T-helper 17 cell (primary cell): ENCODE measurements at regions not wholly inside any gene's neighbourhood (a gene's known extent, or its start where the extent isn't known, plus 50 kb on each side); places are given as distances from the start of the nearest gene placed in this dataset.
"Not testable (repeated sequence)": the region's sequence is repeated elsewhere in the genome, so short reads cannot be mapped to it uniquely, and the experiment has no call there.

Source experiments
- ATAC-seq: fragments of 150-1000 bp; cut with Tn5 transposase; 2 replicates; pipeline ENCODE4 v1.10.0; 2021; ENCODE audit warnings: mild to moderate bottlenecking, moderate library complexity
- DNase-seq, 3 donors: peaks; one replicate each; pipeline versions ENCODE4 v3.0.0 to v3.0.0-alpha.2; 2020 to 2021
- H3K9me3 ChIP-seq: one replicate; pipeline ENCODE4 v1.7.0; 2013; ENCODE audit warnings: low read length, mild to moderate bottlenecking; ENCODE audit not compliant: control insufficient read depth, poor library complexity, severe bottlenecking
- H3K27ac Mint-ChIP-seq: one replicate; pipeline ENCODE4 v1.8.0; 2022; ENCODE audit warnings: mild to moderate bottlenecking, moderate library complexity, mixed read lengths
- H3K27me3 Mint-ChIP-seq: one replicate; pipeline ENCODE4 v1.8.0; 2022; ENCODE audit warnings: mixed read lengths
- H3K36me3 Mint-ChIP-seq: one replicate; pipeline ENCODE4 v1.8.0; 2022; ENCODE audit warnings: low read depth, mixed read lengths
- H3K4me1 Mint-ChIP-seq: one replicate; pipeline ENCODE4 v1.8.0; 2022; ENCODE audit warnings: mild to moderate bottlenecking, mixed read lengths
- H3K4me3 Mint-ChIP-seq: one replicate; pipeline ENCODE4 v1.8.0; 2022; ENCODE audit warnings: mild to moderate bottlenecking, moderate library complexity, mixed read lengths

DNA sequence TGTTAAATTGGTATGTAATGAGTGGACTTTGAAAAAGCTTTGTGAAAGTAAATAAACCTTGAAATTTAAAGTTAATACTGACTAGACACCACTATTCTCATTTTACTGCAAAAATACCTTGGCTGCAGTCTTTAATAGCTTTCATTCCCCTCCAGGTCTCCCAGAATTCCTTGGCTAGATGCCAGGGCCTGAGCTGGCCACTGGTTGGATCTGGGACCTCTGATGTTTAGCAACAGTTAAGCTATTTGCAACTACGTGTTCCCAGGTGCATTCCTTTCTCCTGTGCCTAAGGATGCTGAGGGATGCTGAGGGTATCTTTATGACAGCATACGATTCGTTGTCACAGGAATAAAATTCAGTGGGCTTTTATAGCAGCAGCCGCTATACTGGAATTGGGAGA is 938.7 kb downstream of the TTLL7 start:
- H3K36me3 Mint-ChIP-seq, result no peaks in the 10 kb centered on the region
- H3K9me3 ChIP-seq, result no peaks in the 10 kb centered on the region
- no peak for ATAC-seq
- no peak for DNase-seq
- H3K4me3 Mint-ChIP-seq, result no peak overlapping the region
- H3K4me1 Mint-ChIP-seq, result peaks cover 11% of the 10 kb centered on the region
- no peaks in the 10 kb centered on the region for H3K27me3 Mint-ChIP-seq
- no peak overlapping the region for H3K27ac Mint-ChIP-seq

DNA sequence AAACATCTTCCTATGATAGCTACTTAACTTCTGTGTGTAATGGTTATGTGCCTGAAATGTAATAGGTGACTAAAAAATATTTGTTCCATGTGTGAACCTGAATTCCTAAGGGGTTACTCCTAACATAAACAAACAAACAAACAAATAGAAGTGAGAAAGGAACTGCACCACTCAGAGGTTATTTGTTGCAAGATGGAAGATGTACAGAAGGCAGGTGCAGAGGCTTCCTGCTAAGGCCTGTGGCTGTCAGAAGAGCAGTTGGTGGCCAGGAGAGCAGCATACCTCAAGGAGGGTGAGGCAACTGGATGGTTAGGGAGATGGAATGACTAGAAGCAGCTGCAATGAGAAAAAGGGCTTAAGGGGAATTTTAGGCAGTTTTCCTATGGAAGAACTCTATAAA is 940.6 kb downstream of the TTLL7 start:
- no peak for DNase-seq
- Mint-ChIP-seq H3K4me3 (no peak overlapping the region), H3K36me3 (no peaks in the 10 kb centered on the region), H3K27ac (no peak overlapping the region), H3K27me3 (no peaks in the 10 kb centered on the region), H3K4me1 (peaks cover 2% of the 10 kb centered on the region)
- no peak for ATAC-seq
- H3K9me3 ChIP-seq, result no peaks in the 10 kb centered on the region

DNA sequence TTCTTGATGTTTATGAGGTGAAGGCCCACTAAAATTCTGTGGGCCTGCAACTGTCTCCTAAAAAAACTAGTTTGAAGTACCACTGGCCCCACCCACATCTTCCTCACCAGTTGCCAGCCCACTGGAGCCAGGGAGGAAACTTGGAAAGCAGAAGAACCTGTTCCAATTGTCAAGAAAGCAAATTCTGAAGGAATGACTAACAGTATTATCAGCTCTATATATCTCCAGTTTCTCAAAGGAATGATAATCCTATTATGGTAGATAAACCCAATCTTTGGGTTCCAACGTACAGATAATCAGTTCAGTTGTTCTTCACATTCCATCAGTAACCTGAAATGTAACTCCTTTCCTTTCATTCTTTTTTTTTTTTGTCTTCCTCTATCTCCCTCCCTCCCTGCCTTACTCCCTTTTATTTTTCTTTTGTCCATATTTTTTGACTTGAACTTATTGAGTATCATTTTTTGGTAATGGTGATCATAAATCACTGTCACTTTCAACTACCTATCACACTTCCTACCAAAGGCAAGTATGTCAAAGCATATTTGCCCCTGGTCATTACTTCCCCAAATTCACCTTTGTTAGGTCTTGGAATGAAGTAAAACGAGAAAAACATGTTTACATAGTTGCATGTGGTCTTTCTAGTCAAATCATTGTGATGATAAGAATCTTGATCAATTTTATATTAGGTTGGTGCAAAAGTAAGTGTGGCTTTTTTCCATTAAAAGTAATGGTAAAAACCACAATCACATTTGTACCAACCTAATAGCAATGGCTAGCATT is 943.4 kb downstream of the TTLL7 start:
- no peaks in the 10 kb centered on the region for H3K9me3 ChIP-seq
- H3K4me1 Mint-ChIP-seq, result no peaks in the 10 kb centered on the region
- H3K27ac Mint-ChIP-seq, result no peak overlapping the region
- H3K27me3 Mint-ChIP-seq, result no peaks in the 10 kb centered on the region
- H3K36me3 Mint-ChIP-seq, result no peaks in the 10 kb centered on the region
- DNase-seq, result no peak
- no peak overlapping the region for H3K4me3 Mint-ChIP-seq
- ATAC-seq, result no peak

DNA sequence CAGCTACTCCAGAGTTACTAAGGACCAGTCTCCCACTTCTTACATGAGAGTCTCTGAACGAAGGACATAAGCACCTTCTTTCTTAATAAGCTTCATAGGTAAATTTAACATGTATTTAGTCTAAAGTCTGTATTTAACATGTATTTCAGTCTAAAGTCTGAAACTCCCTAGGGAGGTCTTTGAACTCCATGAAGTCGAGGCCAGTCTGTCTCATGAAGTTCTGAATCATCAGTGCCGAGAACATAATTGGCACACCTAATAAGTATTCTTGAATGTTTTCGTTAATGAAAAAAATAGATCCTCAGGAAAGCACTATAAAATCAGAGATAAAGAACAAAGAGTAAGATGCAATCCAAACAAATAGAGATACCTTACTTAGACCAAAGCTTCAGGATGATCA is 945.5 kb downstream of the TTLL7 start:
- Mint-ChIP-seq H3K36me3 (no peaks in the 10 kb centered on the region), H3K4me3 (no peak overlapping the region), H3K27ac (no peak overlapping the region), H3K4me1 (no peaks in the 10 kb centered on the region), H3K27me3 (no peaks in the 10 kb centered on the region)
- ATAC-seq (no peak), DNase-seq (no peak)
- H3K9me3 ChIP-seq, result no peaks in the 10 kb centered on the region

DNA sequence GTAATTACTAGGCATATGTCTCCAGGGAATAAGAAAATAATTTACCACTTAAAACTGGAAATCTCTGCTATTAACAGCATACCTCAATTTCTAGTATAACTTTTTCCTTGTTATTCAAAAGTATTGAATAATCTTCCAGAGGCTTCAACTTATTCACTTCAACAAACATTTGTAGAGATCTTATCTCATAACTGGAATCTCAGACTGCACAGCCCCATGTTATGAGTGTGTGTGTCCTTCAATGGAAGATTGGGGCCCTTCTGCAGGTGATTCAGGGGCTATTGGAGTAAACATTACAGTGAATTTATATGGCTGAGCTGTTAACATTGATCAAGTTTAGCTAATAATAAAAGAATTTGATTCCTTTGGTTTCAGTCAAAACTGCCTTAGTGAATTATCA is 946.1 kb downstream of the TTLL7 start:
- Mint-ChIP-seq H3K36me3 (no peaks in the 10 kb centered on the region), H3K4me3 (no peak overlapping the region), H3K27ac (no peak overlapping the region), H3K4me1 (no peaks in the 10 kb centered on the region), H3K27me3 (no peaks in the 10 kb centered on the region)
- ATAC-seq (no peak), DNase-seq (no peak)
- H3K9me3 ChIP-seq, result no peaks in the 10 kb centered on the region

DNA sequence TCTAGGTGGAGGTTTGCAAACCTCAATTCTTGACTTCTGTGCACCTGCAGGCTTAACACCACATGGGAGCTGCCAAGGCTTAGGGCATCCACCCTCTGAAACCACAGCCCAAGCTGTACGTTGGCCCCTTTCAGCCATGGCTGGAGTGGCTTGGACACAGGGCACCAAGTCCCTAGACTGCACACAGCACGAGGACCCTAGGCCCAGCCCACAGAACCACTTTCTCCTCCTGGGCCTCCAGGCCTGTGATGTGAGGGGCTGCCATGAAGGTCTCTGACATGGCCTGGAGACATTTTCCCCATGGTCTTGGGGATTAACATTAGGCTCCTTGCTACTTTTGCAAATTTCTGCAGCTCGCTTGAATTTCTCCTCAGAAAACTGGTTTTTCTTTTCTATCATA is 947.9 kb downstream of the TTLL7 start:
- not testable (repeated sequence) for H3K4me3 Mint-ChIP-seq, H3K36me3 Mint-ChIP-seq, H3K27me3 Mint-ChIP-seq, ATAC-seq, H3K27ac Mint-ChIP-seq, H3K4me1 Mint-ChIP-seq, DNase-seq, H3K9me3 ChIP-seq

DNA sequence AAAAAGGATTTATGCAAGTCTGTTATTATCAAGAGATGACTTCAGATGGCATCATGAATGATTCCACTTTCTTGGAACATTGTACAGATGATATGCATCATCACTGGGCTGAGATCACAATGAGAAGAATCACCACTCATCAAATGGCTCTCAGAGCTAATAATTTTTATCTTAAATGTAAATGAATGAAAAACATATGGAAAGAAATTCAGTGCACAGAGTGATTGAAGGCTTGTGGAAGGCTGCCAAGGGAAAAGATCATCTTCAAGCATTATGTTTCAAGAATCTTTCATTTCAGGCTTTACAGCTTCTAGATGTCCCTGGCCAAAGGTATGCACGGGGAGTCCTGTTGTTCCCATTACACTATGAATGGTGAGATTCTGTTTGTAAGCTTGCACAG is 955.7 kb downstream of the TTLL7 start:
- Mint-ChIP-seq H3K27ac (no peak overlapping the region), H3K27me3 (no peaks in the 10 kb centered on the region), H3K4me3 (no peak overlapping the region), H3K36me3 (no peaks in the 10 kb centered on the region), H3K4me1 (no peaks in the 10 kb centered on the region)
- no peak for ATAC-seq
- no peaks in the 10 kb centered on the region for H3K9me3 ChIP-seq
- no peak for DNase-seq

DNA sequence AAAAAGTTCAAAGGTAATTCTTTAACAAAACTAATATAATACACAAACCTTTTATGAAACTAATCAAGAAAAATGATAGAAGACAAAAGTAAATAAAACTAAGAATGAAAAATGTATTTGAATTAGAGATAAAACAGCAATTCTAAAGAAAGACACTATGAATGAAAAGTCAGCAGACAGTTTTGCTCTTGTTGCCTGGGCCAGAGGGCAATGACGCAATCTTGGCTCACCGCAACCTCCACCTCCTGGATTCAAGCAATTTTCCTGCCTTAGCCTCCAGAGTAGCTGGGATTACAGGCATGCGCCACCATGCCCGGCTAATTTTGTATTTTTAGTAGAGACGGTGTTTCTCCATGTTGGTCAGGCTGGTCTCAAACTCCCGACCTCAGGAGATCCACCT is 959.8 kb downstream of the TTLL7 start:
- H3K27ac Mint-ChIP-seq, H3K4me3 Mint-ChIP-seq, H3K27me3 Mint-ChIP-seq, DNase-seq, ATAC-seq, H3K36me3 Mint-ChIP-seq, H3K4me1 Mint-ChIP-seq, H3K9me3 ChIP-seq: not testable (repeated sequence)

DNA sequence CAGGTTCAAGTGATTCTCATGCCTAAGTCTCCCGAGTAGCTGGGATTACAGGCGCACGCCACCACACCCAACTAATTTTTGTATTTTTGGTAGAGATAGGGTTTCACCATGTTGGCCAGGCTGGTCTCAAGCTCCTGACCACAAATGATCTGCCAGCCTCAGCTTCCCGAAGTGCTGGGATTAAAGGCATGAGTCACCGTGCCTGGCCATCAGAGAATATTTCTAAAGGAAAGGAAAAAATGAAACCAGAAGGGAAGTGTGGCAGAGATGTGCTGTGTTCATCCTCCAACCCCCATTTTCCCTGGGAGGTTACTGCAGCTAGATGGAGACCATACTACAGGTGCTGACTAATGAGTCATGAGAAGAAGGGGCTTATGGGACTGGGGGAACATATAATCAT is 964.1 kb downstream of the TTLL7 start:
- no peak for ATAC-seq
- Mint-ChIP-seq H3K4me1 (no peaks in the 10 kb centered on the region), H3K27ac (no peak overlapping the region), H3K4me3 (no peak overlapping the region), H3K36me3 (no peaks in the 10 kb centered on the region), H3K27me3 (no peaks in the 10 kb centered on the region)
- H3K9me3 ChIP-seq, result no peaks in the 10 kb centered on the region
- DNase-seq, result no peak

DNA sequence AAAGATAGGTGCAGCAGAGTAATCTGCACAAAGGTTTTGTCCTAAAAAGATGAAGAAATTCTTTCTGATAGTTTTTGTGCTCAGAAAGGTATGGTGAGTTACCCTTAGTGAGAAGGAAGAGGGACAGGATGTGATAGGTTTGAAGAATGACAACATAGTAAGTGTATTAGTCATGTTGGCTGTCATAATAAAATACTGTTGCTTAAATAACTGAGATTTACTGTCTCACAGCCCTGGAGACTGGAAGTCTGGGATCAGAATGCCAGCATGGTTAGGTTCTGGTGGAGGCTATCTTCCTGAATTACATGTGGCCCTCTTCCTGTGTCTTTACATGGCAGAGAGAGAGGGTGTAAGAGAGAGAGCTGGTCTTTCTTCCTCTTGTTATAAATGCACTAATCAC is 965.2 kb downstream of the TTLL7 start:
- no peaks in the 10 kb centered on the region for H3K27me3 Mint-ChIP-seq
- no peak for ATAC-seq
- H3K9me3 ChIP-seq, result no peaks in the 10 kb centered on the region
- no peak for DNase-seq
- no peaks in the 10 kb centered on the region for H3K36me3 Mint-ChIP-seq
- H3K27ac Mint-ChIP-seq, result no peak overlapping the region
- H3K4me3 Mint-ChIP-seq, result no peak overlapping the region
- no peaks in the 10 kb centered on the region for H3K4me1 Mint-ChIP-seq

DNA sequence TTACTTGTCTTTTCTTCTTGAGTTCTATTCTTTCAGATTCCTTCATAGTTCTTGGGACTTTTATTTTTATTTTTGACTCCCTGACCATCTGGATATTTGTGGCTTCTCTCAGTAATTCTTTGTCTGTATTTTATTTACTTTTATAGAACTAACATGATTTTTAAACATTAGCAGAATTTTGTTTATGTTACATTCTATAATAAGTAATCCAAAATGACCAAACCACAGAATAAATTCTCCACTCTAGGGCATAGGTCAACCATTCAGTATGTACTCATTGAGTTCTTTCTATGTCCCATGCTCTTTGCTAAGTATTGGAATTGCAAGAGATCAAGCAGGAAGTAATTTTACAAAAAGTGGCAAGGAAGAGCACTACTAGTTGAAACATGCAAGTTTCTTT is 969.0 kb downstream of the TTLL7 start:
- H3K4me3 Mint-ChIP-seq, result no peak overlapping the region
- H3K27me3 Mint-ChIP-seq, result no peaks in the 10 kb centered on the region
- DNase-seq, result no peak
- no peak for ATAC-seq
- H3K9me3 ChIP-seq, result no peaks in the 10 kb centered on the region
- no peaks in the 10 kb centered on the region for H3K4me1 Mint-ChIP-seq
- H3K27ac Mint-ChIP-seq, result no peak overlapping the region
- no peaks in the 10 kb centered on the region for H3K36me3 Mint-ChIP-seq

DNA sequence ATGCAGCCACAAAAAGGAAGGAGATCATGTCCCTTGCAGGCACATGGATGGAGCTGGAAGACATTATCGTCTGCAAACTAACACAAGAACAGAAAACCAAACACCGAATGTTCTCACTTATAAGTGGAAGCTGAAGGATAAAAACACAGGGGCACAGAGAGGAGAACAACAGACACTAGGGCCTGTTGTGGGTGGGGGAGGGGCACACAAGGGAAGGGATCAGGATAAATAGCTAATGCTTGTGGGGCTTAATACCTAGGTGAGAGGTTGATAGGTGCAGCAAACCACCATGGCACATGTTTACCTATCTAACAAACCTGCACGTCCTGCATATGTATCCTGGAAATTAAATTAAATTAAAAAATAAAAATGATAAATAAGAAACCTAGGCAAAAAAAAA is 969.9 kb downstream of the TTLL7 start:
- Mint-ChIP-seq H3K4me1 (no peaks in the 10 kb centered on the region), H3K4me3 (no peak overlapping the region), H3K27ac (no peak overlapping the region), H3K36me3 (no peaks in the 10 kb centered on the region), H3K27me3 (no peaks in the 10 kb centered on the region)
- DNase-seq (no peak), ATAC-seq (no peak)
- no peaks in the 10 kb centered on the region for H3K9me3 ChIP-seq

DNA sequence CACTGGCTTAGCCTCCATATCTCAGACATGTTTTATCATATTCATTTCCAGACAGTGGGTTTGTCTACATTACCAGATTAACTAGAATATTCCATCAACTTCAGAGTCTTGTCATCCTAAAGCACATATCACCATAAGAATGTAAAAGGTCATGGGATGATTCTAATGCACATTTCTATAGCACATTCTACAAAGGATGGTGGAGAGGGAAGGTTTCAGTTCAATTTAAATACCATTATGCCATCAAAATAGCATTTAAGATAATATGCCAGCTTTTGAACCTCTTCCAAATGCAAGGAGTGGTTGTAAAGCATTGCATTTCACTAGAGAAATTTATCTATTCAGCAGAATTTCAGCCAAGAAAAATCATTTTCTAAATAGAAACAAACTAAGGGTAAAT is 970.5 kb downstream of the TTLL7 start:
- no peak for ATAC-seq

DNA sequence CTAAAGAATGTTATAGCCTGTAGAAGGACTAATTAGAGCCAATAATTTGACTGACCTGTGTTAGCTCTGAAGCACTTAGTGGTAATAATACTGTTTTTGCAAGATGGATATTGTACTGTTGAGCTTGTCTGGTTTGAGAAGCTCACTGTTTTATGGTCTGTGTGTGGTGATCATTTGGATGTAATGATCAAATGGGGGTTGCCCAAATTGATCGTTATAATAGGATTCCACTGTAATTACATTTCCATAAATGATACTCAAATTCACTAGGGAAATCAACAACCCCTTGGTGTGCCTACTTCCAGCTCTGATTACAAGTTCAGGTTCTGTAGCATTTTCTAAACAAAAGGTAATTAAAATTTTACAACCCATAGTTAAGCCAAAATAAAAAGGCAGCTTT is 971.4 kb downstream of the TTLL7 start:
- no peaks in the 10 kb centered on the region for H3K36me3 Mint-ChIP-seq
- H3K4me3 Mint-ChIP-seq, result no peak overlapping the region
- H3K4me1 Mint-ChIP-seq, result no peaks in the 10 kb centered on the region
- H3K27ac Mint-ChIP-seq, result no peak overlapping the region
- ATAC-seq (no peak), DNase-seq (no peak)
- no peaks in the 10 kb centered on the region for H3K27me3 Mint-ChIP-seq
- no peaks in the 10 kb centered on the region for H3K9me3 ChIP-seq

More for the DNA sequence above, 970.5 kb downstream of the TTLL7 start:
- Mint-ChIP-seq H3K36me3 (no peaks in the 10 kb centered on the region), H3K4me1 (no peaks in the 10 kb centered on the region), H3K4me3 (no peak overlapping the region), H3K27me3 (no peaks in the 10 kb centered on the region), H3K27ac (no peak overlapping the region)
- no peak for DNase-seq
- H3K9me3 ChIP-seq, result no peaks in the 10 kb centered on the region
